NOMO-1 treated with dmso at 0.1 percent for 144 hours (cell line): ENCODE measurements at regions not wholly inside any gene's neighbourhood (a gene's known extent, or its start where the extent isn't known, plus 50 kb on each side); places are given as distances from the start of the nearest gene placed in this dataset.
"Not testable (repeated sequence)": the region's sequence is repeated elsewhere in the genome, so short reads cannot be mapped to it uniquely, and the experiment has no call there.

Experiments used
- DNase-seq: peaks from one replicate; lab custom pipeline; 2025; ENCODE audit not compliant: unreplicated experiment; lab: John Stamatoyannopoulos, UW

- no peak for DNase-seq
Measured at GRCh38 chr2:144625226-144625625, 105.3 kb upstream of the ZEB2 start.

- DNase-seq, result no peak
Measured at GRCh38 chr2:144624451-144624850, 104.5 kb upstream of the ZEB2 start.

- DNase-seq, result not testable (repeated sequence)
Measured at GRCh38 chr2:144622373-144622772, 102.5 kb upstream of the ZEB2 start.

GRCh38 chr2:144621266-144621665 is 101.3 kb upstream of the ZEB2 start:
- no peak for DNase-seq

- no peak for DNase-seq
Measured at GRCh38 chr2:144619760-144620159, 99.8 kb upstream of the ZEB2 start.

GRCh38 chr2:144617171-144617570 is 97.3 kb upstream of the ZEB2 start:
- not testable (repeated sequence) for DNase-seq

GRCh38 chr2:144615866-144616565 is 96.1 kb upstream of the ZEB2 start:
- DNase-seq, result no peak

- DNase-seq, result peak; percentile 82
Measured at GRCh38 chr2:144607891-144608521, 88.1 kb upstream of the ZEB2 start.

GRCh38 chr2:144607099-144607498 is 87.2 kb upstream of the ZEB2 start:
- DNase-seq, result no peak

GRCh38 chr2:144606466-144607095 is 86.7 kb upstream of the ZEB2 start:
- peak; percentile 13 for DNase-seq

GRCh38 chr2:144605231-144605840 is 85.4 kb upstream of the ZEB2 start:
- peak; percentile 20 for DNase-seq

GRCh38 chr2:144603334-144603733 is 83.4 kb upstream of the ZEB2 start:
- no peak for DNase-seq

GRCh38 chr2:144598906-144599305 is 79.0 kb upstream of the ZEB2 start:
- no peak for DNase-seq

- DNase-seq, result no peak
Measured at GRCh38 chr2:144597894-144598593, 78.1 kb upstream of the ZEB2 start.

GRCh38 chr2:144597388-144597787 is 77.5 kb upstream of the ZEB2 start:
- no peak for DNase-seq

- DNase-seq, result no peak
Measured at GRCh38 chr2:144596073-144596871, 76.4 kb upstream of the ZEB2 start.

GRCh38 chr2:144595686-144596072 is 75.8 kb upstream of the ZEB2 start:
- DNase-seq, result no peak

GRCh38 chr2:144595279-144595678 is 75.4 kb upstream of the ZEB2 start:
- DNase-seq, result no peak

GRCh38 chr2:144593803-144594202 is 73.9 kb upstream of the ZEB2 start:
- no peak for DNase-seq

GRCh38 chr2:144592500-144593256 is 72.8 kb upstream of the ZEB2 start:
- no peak for DNase-seq
